ENCODE measurements at regions not wholly inside any gene's neighbourhood (a gene's known extent, or its start where the extent isn't known, plus 50 kb on each side); places are given as distances from the start of the nearest gene placed in this dataset.

GRCh38 chr4:96459105-96459504 is 619.2 kb downstream of the PDHA2 start:
- Mint-ChIP-seq H3K27me3 (ENCODE audit: low read depth) (no peaks in the 10 kb centered on the region), H3K9me3 (no peaks in the 10 kb centered on the region), H3K4me1 (no peaks in the 10 kb centered on the region), H3K36me3 (ENCODE audit: low read depth) (no peaks in the 10 kb centered on the region), H3K4me3 (no peak overlapping the region), H3K27ac (no peak overlapping the region)
- TF ChIP-seq CTCF (IDR thresholded peaks at IDR 0.05; ENCODE audit: unreplicated experiment in 3 of 3) = no peak

- Mint-ChIP-seq H3K36me3 (ENCODE audit: low read depth) (peaks cover 2% of the 10 kb centered on the region), H3K4me3 (no peak overlapping the region), H3K27ac (no peak overlapping the region), H3K4me1 (no peaks in the 10 kb centered on the region), H3K27me3 (ENCODE audit: low read depth) (no peaks in the 10 kb centered on the region), H3K9me3 (peaks cover 16% of the 10 kb centered on the region)
- TF ChIP-seq CTCF (IDR thresholded peaks at IDR 0.05; ENCODE audit: unreplicated experiment in 3 of 3) = no peak
These were observed 625.9 kb downstream of the PDHA2 start for GRCh38 chr4:96465834-96466233.

GRCh38 chr4:96471956-96472867 is 632.3 kb downstream of the PDHA2 start:
- no peak for TF ChIP-seq CTCF (IDR thresholded peaks at IDR 0.05; ENCODE audit: unreplicated experiment in 3 of 3)
- Mint-ChIP-seq H3K27me3 (ENCODE audit: low read depth) (no peaks in the 10 kb centered on the region), H3K9me3 (peaks cover 31% of the 10 kb centered on the region), H3K27ac (no peak overlapping the region), H3K4me1 (no peaks in the 10 kb centered on the region), H3K4me3 (no peak overlapping the region), H3K36me3 (ENCODE audit: low read depth) (peaks cover 10% of the 10 kb centered on the region)

- H3K27me3 Mint-ChIP-seq (ENCODE audit: low read depth) = no peaks in the 10 kb centered on the region
- TF ChIP-seq CTCF (IDR thresholded peaks at IDR 0.05; ENCODE audit: unreplicated experiment in 3 of 3) = no peak
- peaks cover 10% of the 10 kb centered on the region for H3K36me3 Mint-ChIP-seq (ENCODE audit: low read depth)
- no peak overlapping the region for H3K4me3 Mint-ChIP-seq
- H3K9me3 Mint-ChIP-seq = peaks cover 36% of the 10 kb centered on the region
- no peak overlapping the region for H3K27ac Mint-ChIP-seq
- H3K4me1 Mint-ChIP-seq = no peaks in the 10 kb centered on the region
These were observed 633.4 kb downstream of the PDHA2 start for GRCh38 chr4:96473246-96473645.

GRCh38 chr4:96483308-96484030 is 643.6 kb downstream of the PDHA2 start:
- Mint-ChIP-seq H3K9me3 (peaks cover 18% of the 10 kb centered on the region), H3K4me3 (no peak overlapping the region), H3K36me3 (ENCODE audit: low read depth) (no peaks in the 10 kb centered on the region), H3K27me3 (ENCODE audit: low read depth) (no peaks in the 10 kb centered on the region), H3K4me1 (peaks cover 5% of the 10 kb centered on the region), H3K27ac (no peak overlapping the region)
- TF ChIP-seq CTCF (IDR thresholded peaks at IDR 0.05; ENCODE audit: unreplicated experiment in 3 of 3) = no peak
